H1 (cell line): ENCODE measurements at regions not wholly inside any gene's neighbourhood (a gene's known extent, or its start where the extent isn't known, plus 50 kb on each side); places are given as distances from the start of the nearest gene placed in this dataset.

ENCODE experiments used
- CTCF ChIA-PET: fragments of 300-600 bp; sonication (Branson Sonifier 250); formaldehyde crosslinking; loops from one replicate; lab custom pipeline; 2021; ENCODE audit not compliant: partially characterized antibody; lab: Charles Lee
- POLR2A ChIA-PET: fragments of 300-600 bp; sonication (Branson Sonifier 250); formaldehyde crosslinking; loops from one replicate; lab custom pipeline; 2021; ENCODE audit warnings: inconsistent platforms; ENCODE audit not compliant: partially characterized antibody; lab: Charles Lee
- DNase-seq, 2 experiments: peaks; one replicate each; pipeline versions ENCODE4 v3.0.0 to v3.0.0-alpha.2; 2010 to 2022; ENCODE audit warnings: low spot score in 2 of 2, low read depth in 1 of 2, mixed read lengths in 1 of 2
- FAIRE-seq: peaks from 2 replicates; lab custom pipeline; 2011; peaks lifted over from hg19 to GRCh38; lab: Jason Lieb, UNC
- H2AFZ ChIP-seq: 2 replicates; pipeline ENCODE4 v1.8.1; 2012; ENCODE audit warnings: low read length, inconsistent platforms
- H2AK5ac ChIP-seq: 2 replicates; pipeline ENCODE4 v1.6.1; 2013; ENCODE audit warnings: low read depth, low read length
- H2BK120ac ChIP-seq: replicated peaks from 2 replicates; pipeline ENCODE3; 2013; ENCODE audit warnings: low read depth, low read length, inconsistent platforms
- H2BK12ac ChIP-seq: 2 replicates; pipeline ENCODE4 v1.6.1; 2013; ENCODE audit warnings: low read depth, low read length
- H2BK15ac ChIP-seq: 2 replicates; pipeline ENCODE4 v1.6.1; 2013; ENCODE audit warnings: low read length
- H2BK20ac ChIP-seq: 2 replicates; pipeline ENCODE4 v1.6.1; 2013; ENCODE audit warnings: low read length
- H2BK5ac ChIP-seq: 2 replicates; pipeline ENCODE4 v1.6.1; 2013; ENCODE audit warnings: low read depth, low read length
- H3K14ac ChIP-seq: 2 replicates; pipeline ENCODE4 v1.6.1; 2013; ENCODE audit warnings: inconsistent platforms; ENCODE audit not compliant: insufficient read length
- H3K18ac ChIP-seq: 2 replicates; pipeline ENCODE4 v1.6.1; 2013; ENCODE audit warnings: low read length; ENCODE audit errors: extremely low read depth
- H3K23ac ChIP-seq: 2 replicates; pipeline ENCODE4 v1.6.1; 2013; ENCODE audit warnings: inconsistent platforms; ENCODE audit not compliant: insufficient read length
- H3K23me2 ChIP-seq: 2 replicates; pipeline ENCODE4 v1.6.1; 2013; ENCODE audit warnings: low read depth, low read length
- H3K27ac ChIP-seq: 2 replicates; pipeline ENCODE4 v1.6.1; 2011; ENCODE audit warnings: low read depth, low read length, inconsistent platforms
- H3K27me3 ChIP-seq, 4 experiments: replicated peaks in 1 of 4; 1 replicate in 1 of 4; 2 replicates in 3 of 4; pipeline versions ENCODE4 v1.6.1 to v1.8.1; 2011 to 2013; ENCODE audit warnings: low read length in 3 of 4, mild to moderate bottlenecking in 3 of 4, inconsistent platforms in 2 of 4, mixed read lengths in 2 of 4, moderate library complexity in 1 of 4; ENCODE audit not compliant: control insufficient read depth in 3 of 4, insufficient read depth in 3 of 4; ENCODE audit errors: extremely low read depth in 1 of 4
- H3K36me3 ChIP-seq, 4 experiments: 2 replicates each; pipeline versions ENCODE4 v1.6.1 to v1.8.1; 2011 to 2013; ENCODE audit warnings: mild to moderate bottlenecking in 4 of 4, low read length in 3 of 4, moderate library complexity in 2 of 4, control low read depth in 1 of 4, inconsistent platforms in 1 of 4; ENCODE audit not compliant: insufficient read depth in 4 of 4, control insufficient read depth in 2 of 4
- H3K4ac ChIP-seq: replicated peaks from 2 replicates; pipeline ENCODE3; 2013; ENCODE audit warnings: low read length, low read depth, mixed read lengths, inconsistent platforms; ENCODE audit not compliant: insufficient read length
- H3K4me1 ChIP-seq, 4 experiments: replicated peaks in 1 of 4; 1 replicate in 1 of 4; 2 replicates in 3 of 4; pipeline versions ENCODE4 v1.6.1 to v1.8.1; 2011 to 2013; ENCODE audit warnings: low read length in 3 of 4, inconsistent platforms in 2 of 4, mixed read lengths in 1 of 4; ENCODE audit not compliant: insufficient read depth in 4 of 4, control insufficient read depth in 3 of 4
- H3K4me2 ChIP-seq, 2 experiments: 2 replicates each; pipeline versions ENCODE4 v1.6.1 to v1.8.1; 2011 to 2013; ENCODE audit warnings: low read depth in 2 of 2, low read length in 2 of 2, control low read depth in 1 of 2, inconsistent platforms in 1 of 2, mild to moderate bottlenecking in 1 of 2; ENCODE audit not compliant: insufficient read depth in 1 of 2
- H3K4me3 ChIP-seq, 4 experiments: fragments of 200-600, 300-600 bp in 1 of 4; sonication (generic), shearing (Covaris generic), sonication (Bioruptor Twin) in 1 of 4; 2 replicates each; pipeline versions ENCODE4 v1.5.1 to v1.8.1; 2011 to 2016; ENCODE audit warnings: low read length in 4 of 4, low read depth in 3 of 4, control low read depth in 2 of 4, inconsistent platforms in 2 of 4, mild to moderate bottlenecking in 2 of 4, mixed read lengths in 1 of 4, moderate library complexity in 1 of 4; ENCODE audit not compliant: insufficient read depth in 2 of 4; ENCODE audit errors: extremely low read depth in 1 of 4
- H3K56ac ChIP-seq: replicated peaks from 2 replicates; pipeline ENCODE3; 2013; ENCODE audit warnings: low read depth, mild to moderate bottlenecking, mixed read lengths, low read length, inconsistent platforms; ENCODE audit not compliant: insufficient read length
- H3K79me1 ChIP-seq: 2 replicates; pipeline ENCODE4 v1.6.1; 2013; ENCODE audit warnings: low read depth, low read length, control low read depth
- H3K79me2 ChIP-seq, 2 experiments: 2 replicates each; pipeline versions ENCODE4 v1.6.1 to v1.8.1; 2012 to 2013; ENCODE audit warnings: low read length in 2 of 2, mild to moderate bottlenecking in 2 of 2, inconsistent platforms in 1 of 2; ENCODE audit not compliant: insufficient read depth in 2 of 2, control insufficient read depth in 1 of 2
- H3K9ac ChIP-seq, 4 experiments: replicated peaks in 1 of 4; 1 replicate in 1 of 4; 2 replicates in 3 of 4; pipeline versions ENCODE4 v1.6.1 to v1.8.1; 2011 to 2013; ENCODE audit warnings: low read depth in 3 of 4, low read length in 3 of 4, control low read depth in 2 of 4, mild to moderate bottlenecking in 2 of 4, moderate library complexity in 2 of 4, inconsistent platforms in 1 of 4; ENCODE audit errors: extremely low read depth in 1 of 4
- H3K9me3 ChIP-seq, 2 experiments: 2 replicates each; pipeline versions ENCODE4 v1.6.1 to v1.8.1; 2012 to 2013; ENCODE audit warnings: mild to moderate bottlenecking in 2 of 2, moderate library complexity in 2 of 2, control low read depth in 1 of 2, inconsistent platforms in 1 of 2, low read depth in 1 of 2, low read length in 1 of 2, mixed read lengths in 1 of 2; ENCODE audit not compliant: insufficient read depth in 2 of 2
- H4K20me1 ChIP-seq, 2 experiments: replicated peaks in 1 of 2; 2 replicates each; pipeline versions ENCODE3 to v1.8.1; 2011 to 2013; ENCODE audit warnings: inconsistent platforms in 2 of 2, low read length in 2 of 2, mild to moderate bottlenecking in 1 of 2; ENCODE audit not compliant: insufficient read depth in 2 of 2, control insufficient read depth in 1 of 2
- H4K5ac ChIP-seq: 2 replicates; pipeline ENCODE4 v1.6.1; 2013; ENCODE audit warnings: low read length, low read depth, mixed read lengths, inconsistent platforms; ENCODE audit not compliant: insufficient read length
- H4K8ac ChIP-seq: 2 replicates; pipeline ENCODE4 v1.8.0; 2013; ENCODE audit warnings: mild to moderate bottlenecking, moderate library complexity, low read length, inconsistent platforms; ENCODE audit not compliant: insufficient read depth; ENCODE audit errors: extremely low read depth
- H4K91ac ChIP-seq: replicated peaks from 2 replicates; pipeline ENCODE3; 2013; ENCODE audit warnings: low read length, mixed read lengths, inconsistent platforms; ENCODE audit not compliant: insufficient read length
- CBX5 ChIP-seq: fragments of 300-800, 300-1000 bp; sonication (generic); IDR thresholded peaks from 2 replicates; pipeline ENCODE4 v1.7.1; 2016; ENCODE audit warnings: antibody characterized with exemption, low read length, low read depth
- CEBPB ChIP-seq: IDR thresholded peaks from 2 replicates; pipeline ENCODE4 v1.6.1; 2012; ENCODE audit warnings: low read depth, low read length
- CHD1 ChIP-seq: IDR thresholded peaks from 2 replicates; pipeline ENCODE4 v1.6.1; 2012; ENCODE audit warnings: low read depth, low read length, improper control_type of control experiment
- GABPA ChIP-seq: IDR thresholded peaks from 2 replicates; pipeline ENCODE4 v1.6.1; 2011; ENCODE audit warnings: mild to moderate bottlenecking, low read length, moderate library complexity, borderline replicate concordance; ENCODE audit not compliant: insufficient read depth
- MAFK ChIP-seq: IDR thresholded peaks from 2 replicates; pipeline ENCODE4 v1.6.1; 2012; ENCODE audit warnings: low read depth, mild to moderate bottlenecking, improper control_type of control experiment, low read length
- PHF8 ChIP-seq: fragments of 200-600 bp; sonication (generic); conservative IDR thresholded peaks from 2 replicates; pipeline ENCODE4 v1.7.1; 2012; ENCODE audit warnings: low read depth, mild to moderate bottlenecking, inconsistent platforms, low read length, moderate library complexity
- POU5F1 ChIP-seq: IDR thresholded peaks from 2 replicates; pipeline ENCODE4 v1.6.1; 2011; ENCODE audit warnings: low read depth, mild to moderate bottlenecking, low read length, moderate library complexity
- RBBP5 ChIP-seq: IDR thresholded peaks from 2 replicates; pipeline ENCODE4 v1.7.1; 2012; ENCODE audit warnings: low read depth, mild to moderate bottlenecking, inconsistent platforms, low read length, moderate library complexity, borderline replicate concordance
- RXRA ChIP-seq: IDR thresholded peaks from 2 replicates; pipeline ENCODE4 v1.6.1; 2011; ENCODE audit warnings: low read depth, mild to moderate bottlenecking, low read length, moderate library complexity; ENCODE audit not compliant: insufficient read depth
- SIX5 ChIP-seq: IDR thresholded peaks from 2 replicates; pipeline ENCODE4 v1.6.1; 2011; ENCODE audit warnings: mild to moderate bottlenecking, low read depth, low read length
- SRF ChIP-seq: IDR thresholded peaks from 2 replicates; pipeline ENCODE4 v1.6.1; 2011; ENCODE audit warnings: mild to moderate bottlenecking, low read depth, low read length, moderate library complexity
- WGBS, 2 experiments: shearing (Covaris generic) in 1 of 2; methylation state at CpG; one replicate each; pipeline versions ENCODE4 v1.1.6 to v1.1.7; 2013 to 2015; ENCODE audit warnings: low lambda C conversion rate in 2 of 2, mixed read lengths in 2 of 2, inconsistent platforms in 1 of 2, low coverage in 1 of 2, missing lambda C conversion rate in 1 of 2; ENCODE audit not compliant: insufficient replicate concordance in 2 of 2, insufficient coverage in 1 of 2, insufficient read length in 1 of 2; ENCODE audit errors: extremely low coverage in 1 of 2, missing lambda C conversion rate in 1 of 2; 5-methylcytosine and 5-hydroxymethylcytosine counted together
- TF ChIP-seq, protein P1 (sequence below): IDR thresholded peaks from 2 replicates; pipeline ENCODE4 v1.6.1; 2012; ENCODE audit warnings: inconsistent platforms
- TF ChIP-seq, protein P2 (sequence below), 3 experiments: IDR thresholded peaks; 1 replicate in 2 of 3; 2 replicates in 1 of 3; pipeline versions ENCODE4 v1.5.1 to v1.6.1; 2011; ENCODE audit warnings: low read length in 3 of 3, mild to moderate bottlenecking in 3 of 3, inconsistent platforms in 2 of 3, low read depth in 1 of 3, moderate library complexity in 1 of 3; ENCODE audit not compliant: insufficient read depth in 1 of 3; ENCODE audit errors: control extremely low read depth in 1 of 3

DNA sequence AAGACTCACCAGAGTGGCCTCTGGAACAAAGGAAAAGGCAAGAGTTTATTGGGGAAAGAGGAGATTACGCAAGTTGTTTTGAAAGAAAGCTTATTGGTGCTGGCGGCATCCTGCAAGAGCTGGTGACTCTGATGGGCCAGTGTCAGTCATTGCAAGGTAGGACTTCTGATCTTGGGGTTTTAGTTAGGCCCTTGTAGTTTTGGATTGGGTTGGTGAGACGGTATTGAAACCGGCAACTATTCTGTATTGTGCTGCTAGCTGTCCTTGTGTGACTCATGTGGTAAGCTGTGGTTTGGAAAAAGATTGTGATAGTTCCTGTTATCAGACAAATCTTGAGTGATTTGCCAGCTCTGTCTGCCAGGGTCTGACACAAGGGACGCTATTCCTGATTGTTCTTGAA, 159.1 kb upstream of the PIEZO2 start:
- Histone ChIP-seq H3K4me3 (no peak overlapping the region), H3K27me3 (no peaks in the 10 kb centered on the region), H2BK5ac (no peak overlapping the region), H3K23ac (no peak overlapping the region), H4K20me1 (no peaks in the 10 kb centered on the region), H3K79me1 (no peaks in the 10 kb centered on the region), H3K79me2 (no peaks in the 10 kb centered on the region), H3K4ac (no peak overlapping the region), H2AFZ (no peak overlapping the region), H3K14ac (no peak overlapping the region), H3K4me1 (peaks cover 0 to 4% (median 1%) of the 10 kb centered on the region in 4 experiments; a peak in 3 of 7 replicates), H3K23me2 (no peaks in the 10 kb centered on the region), H2BK15ac (no peak overlapping the region), H4K5ac (no peak overlapping the region), H2BK12ac (no peak overlapping the region), H3K9ac (no peak overlapping the region), H3K56ac (no peak overlapping the region), H3K18ac (no peak overlapping the region), H4K91ac (no peak overlapping the region), H2AK5ac (no peak overlapping the region), H3K27ac (no peak overlapping the region), H4K8ac (no peak overlapping the region), H3K4me2 (no peak overlapping the region), H2BK120ac (no peak overlapping the region), H3K36me3 (no peaks in the 10 kb centered on the region), H2BK20ac (no peak overlapping the region), H3K9me3 (no peaks in the 10 kb centered on the region)
- WGBS, 2 experiments = 85% methylated on average over 5 of the region's 5 CpGs; no CpG with 5 or more reads in 1 of the 2 experiments
- no peak for DNase-seq
- POLR2A ChIA-PET = no interaction called here
- no peak for FAIRE-seq
- CTCF ChIA-PET = no interaction called here
- TF ChIP-seq MAFK (no peak), CBX5 (no peak), CEBPB (no peak), GABPA (no peak), CHD1 (no peak), PHF8 (no peak), POU5F1 (no peak), RXRA (no peak), SRF (no peak), SIX5 (no peak), RBBP5 (no peak)
- TF ChIP-seq, protein P1, sequence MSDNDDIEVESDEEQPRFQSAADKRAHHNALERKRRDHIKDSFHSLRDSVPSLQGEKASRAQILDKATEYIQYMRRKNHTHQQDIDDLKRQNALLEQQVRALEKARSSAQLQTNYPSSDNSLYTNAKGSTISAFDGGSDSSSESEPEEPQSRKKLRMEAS = no peak
- TF ChIP-seq, protein P2, sequence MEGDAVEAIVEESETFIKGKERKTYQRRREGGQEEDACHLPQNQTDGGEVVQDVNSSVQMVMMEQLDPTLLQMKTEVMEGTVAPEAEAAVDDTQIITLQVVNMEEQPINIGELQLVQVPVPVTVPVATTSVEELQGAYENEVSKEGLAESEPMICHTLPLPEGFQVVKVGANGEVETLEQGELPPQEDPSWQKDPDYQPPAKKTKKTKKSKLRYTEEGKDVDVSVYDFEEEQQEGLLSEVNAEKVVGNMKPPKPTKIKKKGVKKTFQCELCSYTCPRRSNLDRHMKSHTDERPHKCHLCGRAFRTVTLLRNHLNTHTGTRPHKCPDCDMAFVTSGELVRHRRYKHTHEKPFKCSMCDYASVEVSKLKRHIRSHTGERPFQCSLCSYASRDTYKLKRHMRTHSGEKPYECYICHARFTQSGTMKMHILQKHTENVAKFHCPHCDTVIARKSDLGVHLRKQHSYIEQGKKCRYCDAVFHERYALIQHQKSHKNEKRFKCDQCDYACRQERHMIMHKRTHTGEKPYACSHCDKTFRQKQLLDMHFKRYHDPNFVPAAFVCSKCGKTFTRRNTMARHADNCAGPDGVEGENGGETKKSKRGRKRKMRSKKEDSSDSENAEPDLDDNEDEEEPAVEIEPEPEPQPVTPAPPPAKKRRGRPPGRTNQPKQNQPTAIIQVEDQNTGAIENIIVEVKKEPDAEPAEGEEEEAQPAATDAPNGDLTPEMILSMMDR (IDR thresholded peaks at IDR 0.05; ENCODE audit: control extremely low read depth in 1 of 3, insufficient read depth in 1 of 3, low read depth in 1 of 3, low read length in 3 of 3) = no peak
